ENCODE measurements at regions not wholly inside any gene's neighbourhood (a gene's known extent, or its start where the extent isn't known, plus 50 kb on each side); places are given as distances from the start of the nearest gene placed in this dataset.

- Histone ChIP-seq H3K36me3 (no peaks in the 10 kb centered on the region), H3K9me3 (no peaks in the 10 kb centered on the region), H3K27me3 (no peaks in the 10 kb centered on the region), H3K4me3 (no peak overlapping the region), H3K27ac (no peak overlapping the region), H3K4me1 (ENCODE audit: insufficient read depth) (no peaks in the 10 kb centered on the region)
- 75 to 90% (median 84%) methylated on average over 4 of the region's 4 CpGs for WGBS, 3 donors
- no peak for TF ChIP-seq POLR2A (IDR thresholded peaks at IDR 0.05)
- TF ChIP-seq EP300 (IDR thresholded peaks at IDR 0.05) = no peak
- TF ChIP-seq, protein P1, sequence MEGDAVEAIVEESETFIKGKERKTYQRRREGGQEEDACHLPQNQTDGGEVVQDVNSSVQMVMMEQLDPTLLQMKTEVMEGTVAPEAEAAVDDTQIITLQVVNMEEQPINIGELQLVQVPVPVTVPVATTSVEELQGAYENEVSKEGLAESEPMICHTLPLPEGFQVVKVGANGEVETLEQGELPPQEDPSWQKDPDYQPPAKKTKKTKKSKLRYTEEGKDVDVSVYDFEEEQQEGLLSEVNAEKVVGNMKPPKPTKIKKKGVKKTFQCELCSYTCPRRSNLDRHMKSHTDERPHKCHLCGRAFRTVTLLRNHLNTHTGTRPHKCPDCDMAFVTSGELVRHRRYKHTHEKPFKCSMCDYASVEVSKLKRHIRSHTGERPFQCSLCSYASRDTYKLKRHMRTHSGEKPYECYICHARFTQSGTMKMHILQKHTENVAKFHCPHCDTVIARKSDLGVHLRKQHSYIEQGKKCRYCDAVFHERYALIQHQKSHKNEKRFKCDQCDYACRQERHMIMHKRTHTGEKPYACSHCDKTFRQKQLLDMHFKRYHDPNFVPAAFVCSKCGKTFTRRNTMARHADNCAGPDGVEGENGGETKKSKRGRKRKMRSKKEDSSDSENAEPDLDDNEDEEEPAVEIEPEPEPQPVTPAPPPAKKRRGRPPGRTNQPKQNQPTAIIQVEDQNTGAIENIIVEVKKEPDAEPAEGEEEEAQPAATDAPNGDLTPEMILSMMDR (IDR thresholded peaks at IDR 0.05) = no peak
- DNase-seq = no peak
- intact Hi-C loops (cut with DNase I) = no loop called here
Observed at GRCh38 chr2:150387586-150388288, 99.7 kb downstream of the RND3 start.

GRCh38 chr2:150385211-150385610, 102.3 kb downstream of the RND3 start:
- H3K27me3 ChIP-seq = no peaks in the 10 kb centered on the region
- intact Hi-C loops (cut with DNase I) = no loop called here
- no peak for DNase-seq
- no peaks in the 10 kb centered on the region for H3K9me3 ChIP-seq
- no peaks in the 10 kb centered on the region for H3K4me1 ChIP-seq (ENCODE audit: insufficient read depth)
- 53 to 57% (median 56%) methylated on average over 1 of the region's 1 CpG for WGBS, 3 donors
- H3K36me3 ChIP-seq = no peaks in the 10 kb centered on the region
- H3K4me3 ChIP-seq = no peak overlapping the region
- TF ChIP-seq, protein P1 (IDR thresholded peaks at IDR 0.05) = no peak
- TF ChIP-seq EP300 (IDR thresholded peaks at IDR 0.05) = no peak
- TF ChIP-seq POLR2A (IDR thresholded peaks at IDR 0.05) = no peak
- no peak overlapping the region for H3K27ac ChIP-seq

- H3K4me1 ChIP-seq (ENCODE audit: insufficient read depth) = no peaks in the 10 kb centered on the region
- H3K27me3 ChIP-seq = no peaks in the 10 kb centered on the region
- H3K36me3 ChIP-seq = no peaks in the 10 kb centered on the region
- no peak overlapping the region for H3K27ac ChIP-seq
- TF ChIP-seq, protein P1 (IDR thresholded peaks at IDR 0.05) = no peak
- no peak for TF ChIP-seq POLR2A (IDR thresholded peaks at IDR 0.05)
- TF ChIP-seq EP300 (IDR thresholded peaks at IDR 0.05) = no peak
- H3K4me3 ChIP-seq = no peak overlapping the region
- DNase-seq = no peak
- intact Hi-C loops (cut with DNase I) = no loop called here
- no peaks in the 10 kb centered on the region for H3K9me3 ChIP-seq
Observed at GRCh38 chr2:150383587-150383986, 103.9 kb downstream of the RND3 start.

DNA sequence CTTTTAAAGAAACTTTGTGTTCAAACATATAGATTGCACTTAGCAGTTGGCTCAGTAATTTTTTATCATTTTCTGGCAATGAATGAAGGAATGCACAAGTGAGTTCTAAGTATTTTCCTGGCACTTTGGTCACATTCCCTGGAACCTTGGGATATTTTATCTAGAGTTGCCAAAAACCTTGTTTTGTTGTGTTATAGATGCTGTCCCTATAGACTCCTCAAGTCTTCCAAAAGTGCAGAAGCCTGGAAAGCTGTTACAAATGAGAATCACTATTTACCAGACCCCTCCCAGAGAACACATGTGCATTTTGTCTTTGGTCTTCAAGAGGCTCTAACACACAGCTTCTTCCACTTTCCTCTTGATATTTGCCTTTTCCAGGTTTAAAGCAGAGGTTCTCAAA, 108.3 kb downstream of the RND3 start:
- Histone ChIP-seq H3K27me3 (no peaks in the 10 kb centered on the region), H3K4me3 (no peak overlapping the region), H3K36me3 (no peaks in the 10 kb centered on the region), H3K9me3 (no peaks in the 10 kb centered on the region), H3K4me1 (ENCODE audit: insufficient read depth) (no peaks in the 10 kb centered on the region), H3K27ac (no peak overlapping the region)
- TF ChIP-seq EP300 (IDR thresholded peaks at IDR 0.05) (no peak), POLR2A (IDR thresholded peaks at IDR 0.05) (no peak)
- intact Hi-C loops (cut with DNase I) = no loop called here
- DNase-seq = no peak

GRCh38 chr2:150378686-150379085, 108.8 kb downstream of the RND3 start:
- WGBS, 3 donors = 94 to 98% (median 97%) methylated on average over 1 of the region's 1 CpG
- Histone ChIP-seq H3K27ac (no peak overlapping the region), H3K4me1 (ENCODE audit: insufficient read depth) (no peaks in the 10 kb centered on the region), H3K4me3 (no peak overlapping the region), H3K36me3 (no peaks in the 10 kb centered on the region), H3K9me3 (no peaks in the 10 kb centered on the region), H3K27me3 (no peaks in the 10 kb centered on the region)
- TF ChIP-seq, protein P1 (IDR thresholded peaks at IDR 0.05) = no peak
- TF ChIP-seq EP300 (IDR thresholded peaks at IDR 0.05) (no peak), POLR2A (IDR thresholded peaks at IDR 0.05) (no peak)
- no peak for DNase-seq
- intact Hi-C loops (cut with DNase I) = no loop called here
